ENCODE measurements at regions not wholly inside any gene's neighbourhood (a gene's known extent, or its start where the extent isn't known, plus 50 kb on each side); places are given as distances from the start of the nearest gene placed in this dataset.

- Mint-ChIP-seq H3K27me3 (ENCODE audit: low read depth in 2 of 2) (no peaks in the 10 kb centered on the region), H3K4me3 (no peak overlapping the region), H3K36me3 (peaks cover under 1% of the 10 kb centered on the region), H3K27ac (no peak overlapping the region), H3K4me1 (no peaks in the 10 kb centered on the region), H3K9me3 (peaks cover 7 to 8% of the 10 kb centered on the region in 2 donors)
- no peaks in the 10 kb centered on the region for H3K9me3 ChIP-seq (ENCODE audit: control insufficient read depth, insufficient read depth, low read length)
- no peak for DNase-seq
- intact Hi-C loops (cut with micrococcal nuclease), result no loop called here
- ATAC-seq, result no peak
- WGBS (ENCODE audit: insufficient coverage), result 90% methylated on average over 2 of the region's 3 CpGs
- H3K4me3 ChIP-seq (ENCODE audit: low read length), result no peak overlapping the region
- no peak overlapping the region for H3K27ac ChIP-seq (ENCODE audit: low read length)
- no peaks in the 10 kb centered on the region for H3K36me3 ChIP-seq (ENCODE audit: control insufficient read depth, insufficient read depth, low read length)
- no peak for TF ChIP-seq CTCF (IDR thresholded peaks at IDR 0.05)
- no peaks in the 10 kb centered on the region for H3K4me1 ChIP-seq (ENCODE audit: control insufficient read depth, insufficient read depth, low read length)
- H3K27me3 ChIP-seq (ENCODE audit: control insufficient read depth, insufficient read depth, low read length), result no peaks in the 10 kb centered on the region
Observed at GRCh38 chr1:194787001-194787400, 1600.6 kb upstream of the B3GALT2 start.

- no peak overlapping the region for H3K27ac ChIP-seq (ENCODE audit: low read length)
- no peak for DNase-seq
- Mint-ChIP-seq H3K27me3 (ENCODE audit: low read depth in 2 of 2) (no peaks in the 10 kb centered on the region), H3K4me1 (no peaks in the 10 kb centered on the region), H3K27ac (no peak overlapping the region), H3K4me3 (no peak overlapping the region), H3K9me3 (peaks cover 10 to 11% of the 10 kb centered on the region in 2 donors), H3K36me3 (peaks cover 6% of the 10 kb centered on the region)
- no peak for ATAC-seq
- 98% methylated on average over 4 of the region's 4 CpGs for WGBS (ENCODE audit: insufficient coverage)
- no peak overlapping the region for H3K4me3 ChIP-seq (ENCODE audit: low read length)
- no peaks in the 10 kb centered on the region for H3K9me3 ChIP-seq (ENCODE audit: control insufficient read depth, insufficient read depth, low read length)
- intact Hi-C loops (cut with micrococcal nuclease), result no loop called here
- no peak for TF ChIP-seq CTCF (IDR thresholded peaks at IDR 0.05)
- H3K27me3 ChIP-seq (ENCODE audit: control insufficient read depth, insufficient read depth, low read length), result no peaks in the 10 kb centered on the region
- no peaks in the 10 kb centered on the region for H3K4me1 ChIP-seq (ENCODE audit: control insufficient read depth, insufficient read depth, low read length)
- H3K36me3 ChIP-seq (ENCODE audit: control insufficient read depth, insufficient read depth, low read length), result no peaks in the 10 kb centered on the region
Observed at GRCh38 chr1:194786027-194786426, 1599.6 kb upstream of the B3GALT2 start.

GRCh38 chr1:194776657-194777056 is 1590.2 kb upstream of the B3GALT2 start:
- TF ChIP-seq CTCF (IDR thresholded peaks at IDR 0.05), result no peak
- H3K9me3 Mint-ChIP-seq, result peaks cover 10 to 21% of the 10 kb centered on the region in 2 donors
- ATAC-seq (no peak), DNase-seq (no peak)
- intact Hi-C loops (cut with micrococcal nuclease), result no loop called here
- Histone ChIP-seq H3K36me3 (ENCODE audit: control insufficient read depth, insufficient read depth, low read length) (no peaks in the 10 kb centered on the region), H3K4me3 (ENCODE audit: low read length) (no peak overlapping the region), H3K27ac (ENCODE audit: low read length) (no peak overlapping the region), H3K27me3 (ENCODE audit: control insufficient read depth, insufficient read depth, low read length) (no peaks in the 10 kb centered on the region), H3K9me3 (ENCODE audit: control insufficient read depth, insufficient read depth, low read length) (peaks cover 4% of the 10 kb centered on the region), H3K4me1 (ENCODE audit: control insufficient read depth, insufficient read depth, low read length) (no peaks in the 10 kb centered on the region)
- no peak overlapping the region for H3K27ac Mint-ChIP-seq
- peaks cover 2% of the 10 kb centered on the region for H3K36me3 Mint-ChIP-seq
- WGBS (ENCODE audit: insufficient coverage), result 90% methylated on average over 3 of the region's 3 CpGs
- no peaks in the 10 kb centered on the region for H3K4me1 Mint-ChIP-seq
- H3K27me3 Mint-ChIP-seq (ENCODE audit: low read depth in 2 of 2), result no peaks in the 10 kb centered on the region
- H3K4me3 Mint-ChIP-seq, result no peak overlapping the region

- ATAC-seq (no peak), DNase-seq (no peak)
- TF ChIP-seq CTCF (IDR thresholded peaks at IDR 0.05), result no peak
- no CpG with 5 or more reads among the region's 2 CpGs for WGBS (ENCODE audit: insufficient coverage)
- intact Hi-C loops (cut with micrococcal nuclease), result no loop called here
- H3K27me3 Mint-ChIP-seq (ENCODE audit: low read depth in 2 of 2), result no peaks in the 10 kb centered on the region
- no peaks in the 10 kb centered on the region for H3K27me3 ChIP-seq (ENCODE audit: control insufficient read depth, insufficient read depth, low read length)
- H3K4me1 ChIP-seq (ENCODE audit: control insufficient read depth, insufficient read depth, low read length), result no peaks in the 10 kb centered on the region
- peaks cover 4% of the 10 kb centered on the region for H3K9me3 ChIP-seq (ENCODE audit: control insufficient read depth, insufficient read depth, low read length)
- peaks cover 9 to 20% of the 10 kb centered on the region in 2 donors for H3K9me3 Mint-ChIP-seq
- no peak overlapping the region for H3K27ac ChIP-seq (ENCODE audit: low read length)
- no peak overlapping the region for H3K4me3 ChIP-seq (ENCODE audit: low read length)
- H3K4me3 Mint-ChIP-seq, result no peak overlapping the region
- H3K27ac Mint-ChIP-seq, result no peak overlapping the region
- H3K36me3 ChIP-seq (ENCODE audit: control insufficient read depth, insufficient read depth, low read length), result no peaks in the 10 kb centered on the region
- no peaks in the 10 kb centered on the region for H3K36me3 Mint-ChIP-seq
- H3K4me1 Mint-ChIP-seq, result no peaks in the 10 kb centered on the region
Observed at GRCh38 chr1:194774535-194774934, 1588.1 kb upstream of the B3GALT2 start.

Measured in natural killer cell (primary cell).